OCI-M2 (cell line): ENCODE measurements at regions not wholly inside any gene's neighbourhood (a gene's known extent, or its start where the extent isn't known, plus 50 kb on each side); places are given as distances from the start of the nearest gene placed in this dataset.

Experiments
- DNase-seq: peaks from one replicate; lab custom pipeline; 2025; ENCODE audit not compliant: unreplicated experiment; lab: John Stamatoyannopoulos, UW

DNA sequence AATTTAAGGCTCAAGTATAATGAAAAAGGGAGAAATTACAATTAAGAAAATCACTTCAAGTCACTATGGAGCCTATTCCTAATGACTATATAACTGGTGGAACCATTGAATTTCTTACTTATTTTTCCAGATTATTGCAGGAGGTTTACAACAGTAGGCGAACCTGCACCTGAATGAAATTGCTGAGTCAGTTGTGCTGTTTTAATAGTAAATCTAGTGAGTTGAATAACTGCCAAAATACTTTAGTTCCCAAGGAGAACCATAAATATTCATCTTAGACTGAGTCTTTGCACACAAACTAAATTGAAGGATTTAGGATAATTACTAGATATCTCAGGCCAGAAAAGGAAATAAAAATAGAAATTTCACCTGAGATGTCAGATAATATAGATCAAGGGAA, 1052.8 kb downstream of the NAALADL2 start:
- DNase-seq, result no peak

DNA sequence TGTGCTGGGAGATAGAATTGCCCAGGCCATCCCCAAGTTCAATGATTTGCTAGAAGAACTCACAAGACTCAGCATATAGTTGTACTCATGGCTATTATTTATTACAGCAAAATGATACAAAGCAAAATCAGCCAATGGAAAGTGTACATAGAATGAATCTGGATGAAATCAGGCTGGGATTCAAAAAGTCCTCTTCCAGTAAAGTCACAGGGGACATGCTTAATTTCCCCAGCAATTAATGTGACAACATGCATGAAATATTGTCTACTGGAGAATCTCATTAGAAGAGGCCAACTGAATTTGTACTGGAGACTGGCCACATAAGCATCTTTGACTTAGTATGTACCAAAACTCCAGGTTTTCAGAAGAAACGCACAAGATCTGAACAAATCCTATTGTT, 1043.1 kb downstream of the NAALADL2 start:
- DNase-seq, result no peak

DNA sequence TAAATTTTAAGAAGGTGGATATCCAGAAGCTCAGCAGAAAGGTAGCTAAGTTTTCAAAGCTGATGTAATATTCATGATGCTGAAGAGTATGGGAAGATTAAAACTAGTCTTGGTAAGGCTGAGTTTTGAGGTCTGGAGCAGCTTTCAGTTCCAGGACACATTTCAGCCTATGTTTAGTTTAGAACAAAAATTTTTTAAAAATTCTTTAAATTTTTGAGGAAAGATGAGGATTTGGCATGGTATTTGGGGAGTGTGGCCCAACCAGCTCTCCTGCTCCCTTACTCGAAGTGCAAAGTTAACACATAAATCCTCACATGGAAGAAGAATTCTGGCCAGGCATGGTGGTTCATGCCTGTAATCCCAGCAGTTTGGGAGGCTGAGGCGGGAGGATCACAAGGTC, 1039.1 kb downstream of the NAALADL2 start:
- DNase-seq, result no peak

DNA sequence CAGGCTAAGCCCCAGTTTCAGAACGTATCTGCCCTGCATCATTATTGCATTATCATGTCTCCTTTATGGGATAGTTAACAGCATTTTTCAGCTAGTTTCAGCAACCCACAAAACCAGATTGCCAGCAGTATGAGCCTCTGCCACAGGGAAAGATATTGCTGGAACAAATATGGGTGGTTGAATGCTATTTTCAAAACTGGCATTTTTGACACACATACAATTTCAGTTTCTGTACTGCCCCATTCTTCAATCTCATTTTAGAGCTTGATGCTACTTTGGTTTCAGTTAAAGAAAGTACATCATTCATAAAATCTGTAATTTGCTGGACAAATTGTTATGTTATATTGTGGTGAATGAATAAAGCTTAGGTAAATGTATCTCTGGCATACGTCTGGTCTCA, 1037.5 kb downstream of the NAALADL2 start:
- DNase-seq, result no peak

DNA sequence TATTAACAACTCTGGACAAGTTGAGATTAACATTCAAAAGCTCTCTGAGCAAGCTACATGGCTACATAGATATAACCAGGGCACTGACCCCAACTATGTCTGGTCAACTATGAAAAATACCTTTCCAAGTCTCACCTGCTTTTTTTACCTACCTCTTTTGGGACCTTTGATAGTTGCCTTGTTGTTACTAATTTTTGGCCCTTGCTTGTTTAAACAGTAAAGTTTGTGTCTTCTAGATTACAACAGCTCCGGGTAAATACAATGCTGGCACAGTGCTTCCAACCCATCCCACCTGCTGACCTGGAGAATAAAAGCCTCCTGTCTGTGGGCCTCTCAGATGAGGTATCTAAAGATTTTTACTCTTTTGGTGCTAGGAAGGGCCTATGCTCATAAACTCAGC, 1036.6 kb downstream of the NAALADL2 start:
- no peak for DNase-seq

DNA sequence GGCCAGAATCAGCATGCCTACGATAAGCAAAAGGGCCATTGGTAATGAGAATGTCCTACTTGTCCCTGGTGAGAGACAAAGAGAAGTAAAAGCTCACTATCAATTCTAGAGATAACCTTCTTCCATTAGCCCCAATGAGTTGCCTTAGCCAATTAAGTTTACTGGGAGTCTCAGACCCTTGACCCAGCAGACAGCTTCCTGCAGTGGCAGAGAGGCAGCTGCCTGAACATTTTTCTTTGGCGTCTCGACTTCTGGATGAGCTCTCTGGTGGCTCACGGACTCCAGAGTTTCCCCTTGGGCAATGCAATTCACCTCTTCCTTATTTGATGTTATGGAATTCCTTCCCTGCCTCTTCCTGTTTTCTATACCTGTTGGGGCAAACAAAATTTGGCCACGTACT, 1034.4 kb downstream of the NAALADL2 start:
- DNase-seq, result no peak

DNA sequence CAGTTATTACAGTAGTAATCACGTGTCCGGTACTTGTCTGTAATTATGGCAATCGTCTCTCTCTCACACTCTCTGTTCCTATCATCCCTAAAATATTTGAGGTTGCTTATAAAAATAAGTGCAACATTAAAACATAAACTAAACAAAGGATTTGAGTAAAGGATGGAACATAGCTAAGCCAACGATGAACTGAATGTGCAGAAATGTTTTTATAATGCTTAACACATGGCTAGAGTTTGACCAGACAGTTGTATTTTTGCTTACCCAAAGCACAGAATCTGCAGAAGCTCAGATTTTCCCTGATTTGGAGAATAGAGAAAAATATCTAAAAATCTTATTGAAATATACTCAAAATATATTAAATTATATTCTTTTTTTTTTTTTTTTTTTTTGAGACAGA, 1030.9 kb downstream of the NAALADL2 start:
- DNase-seq, result no peak

DNA sequence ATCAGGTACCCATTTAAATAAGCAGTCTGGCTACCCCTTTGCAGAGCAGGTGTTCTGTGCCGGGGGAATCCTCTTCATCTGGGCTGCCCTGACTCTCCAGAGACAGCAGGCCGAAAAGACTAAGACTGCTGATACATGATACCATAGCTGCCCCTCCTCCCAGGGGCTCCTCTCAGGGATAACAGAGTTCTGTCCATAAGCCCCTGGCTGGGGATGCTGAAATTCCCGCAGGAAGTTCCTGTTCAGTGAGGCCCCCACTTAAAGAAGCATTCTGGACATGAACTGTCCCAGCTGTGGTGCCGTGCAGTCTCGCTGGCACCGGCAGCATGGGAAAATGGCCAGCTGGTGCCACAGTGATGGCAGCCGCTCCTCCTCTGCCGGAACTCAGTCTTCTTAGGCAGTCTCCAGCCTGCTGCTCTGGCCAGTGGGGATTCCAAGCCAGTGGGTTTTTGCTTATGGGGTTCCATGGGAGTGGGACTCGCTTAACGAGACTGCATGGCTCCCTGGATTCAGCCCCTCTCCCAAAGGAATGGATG, 1026.2 kb downstream of the NAALADL2 start:
- DNase-seq, result no peak

DNA sequence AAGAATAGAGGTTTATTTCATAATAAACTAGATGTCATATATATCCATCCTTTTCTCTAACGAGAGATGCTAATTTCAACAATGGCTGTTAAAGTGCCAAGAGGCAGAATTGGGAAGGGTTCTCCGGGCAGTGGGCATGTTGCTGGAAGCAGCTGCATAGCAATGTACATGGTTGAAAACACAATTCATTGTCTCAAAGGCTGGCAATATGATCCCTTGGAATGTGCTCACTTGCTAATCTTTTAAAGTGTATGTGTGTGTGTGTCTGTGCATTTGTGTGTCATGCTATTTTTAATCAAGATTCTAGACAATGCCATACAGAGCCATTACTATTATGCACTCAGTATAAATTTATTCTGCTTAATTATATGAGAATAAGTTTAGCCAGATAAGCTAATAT, 1020.3 kb downstream of the NAALADL2 start:
- DNase-seq, result no peak

DNA sequence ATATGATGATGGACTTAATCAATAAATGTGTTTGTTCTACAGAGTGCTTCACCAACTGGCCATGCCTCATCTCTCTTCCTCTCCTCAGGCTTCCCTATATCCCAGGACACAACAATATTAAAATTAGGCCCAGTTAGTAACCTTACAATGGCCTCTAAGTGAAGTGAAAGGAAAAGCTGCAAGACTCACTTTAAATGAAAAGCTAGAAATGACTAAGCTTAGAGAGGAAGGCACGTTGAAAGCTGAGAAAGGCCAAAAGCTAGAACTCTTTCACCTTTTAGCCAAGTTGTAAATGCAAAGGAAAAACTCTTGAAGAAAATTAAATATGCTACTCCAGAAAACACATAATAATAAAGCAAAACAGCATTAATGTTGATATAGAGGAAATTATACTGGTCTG, 1010.3 kb downstream of the NAALADL2 start:
- DNase-seq, result no peak

DNA sequence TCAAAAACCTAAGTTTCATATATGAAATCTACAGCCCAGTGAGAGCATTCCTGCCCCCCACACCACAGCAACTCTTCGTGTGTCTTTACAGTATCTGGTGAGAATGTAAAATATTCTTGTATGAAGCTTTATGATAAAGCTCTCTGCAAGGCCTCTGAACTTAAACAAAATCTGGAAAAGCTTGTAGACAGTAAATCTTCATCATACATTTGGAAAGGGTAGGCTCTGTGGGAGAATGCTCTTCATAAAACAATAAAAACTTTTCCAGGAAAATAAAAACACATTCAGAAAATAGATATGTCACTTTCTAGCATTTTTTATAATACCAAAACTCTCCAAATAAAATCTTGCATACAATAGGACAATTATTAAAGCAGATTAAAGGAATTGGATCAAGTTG, 1009.5 kb downstream of the NAALADL2 start:
- DNase-seq, result no peak

DNA sequence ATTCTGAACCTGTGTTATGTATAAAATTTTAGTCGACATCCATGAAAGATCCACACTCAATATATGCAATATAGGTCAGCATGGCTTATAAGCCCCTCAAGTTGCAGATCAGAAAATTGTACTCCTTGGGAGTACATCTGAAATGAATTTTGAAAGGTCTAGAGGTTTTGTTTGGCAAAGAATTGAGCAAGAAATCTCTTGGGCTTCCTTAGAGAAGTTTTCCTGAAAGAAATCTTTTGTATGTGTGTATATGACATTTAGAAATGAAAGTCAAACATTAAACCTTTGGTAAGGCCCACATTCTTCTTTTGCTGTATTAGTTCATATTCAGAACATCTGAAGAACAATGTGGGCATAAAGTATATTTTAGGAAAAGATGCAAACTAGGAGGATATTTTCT, 1006.6 kb downstream of the NAALADL2 start:
- DNase-seq, result no peak

DNA sequence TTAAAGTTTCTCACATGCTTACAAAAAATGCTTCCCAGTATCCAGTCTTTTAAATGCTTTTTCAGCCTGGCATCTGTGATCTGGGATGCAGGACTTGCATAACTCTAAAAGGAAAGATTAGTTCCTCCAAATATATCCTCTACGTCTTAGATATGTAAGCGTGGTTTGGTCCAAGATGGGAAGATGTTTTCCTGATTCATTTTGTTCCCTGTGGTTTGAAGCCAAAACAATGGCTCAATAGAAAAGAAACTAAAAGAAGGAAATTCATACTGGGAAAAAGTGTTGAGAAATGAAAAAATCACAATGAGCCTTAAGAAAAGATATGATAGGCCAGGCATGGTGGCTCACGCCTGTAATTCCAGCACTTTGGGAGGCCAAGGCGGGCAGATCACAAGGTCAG, 1002.8 kb downstream of the NAALADL2 start:
- no peak for DNase-seq
